ENCODE measurements at regions not wholly inside any gene's neighbourhood (a gene's known extent, or its start where the extent isn't known, plus 50 kb on each side); places are given as distances from the start of the nearest gene placed in this dataset.
A peak's percentile ranks its signal among the peaks of the same experiment; 100 is the strongest.

GRCh38 chr7:124263232-124263827 is 230.5 kb upstream of the TMEM229A start:
- no peaks in the 10 kb centered on the region for H4K20me1 ChIP-seq (replicated peaks in 1 of 2; ENCODE audit: control insufficient read depth in 1 of 2, insufficient read depth in 2 of 2, low read length in 2 of 2)
- TF ChIP-seq BCL11A (IDR thresholded peaks at IDR 0.05; ENCODE audit: low read depth in 2 of 2, low read length in 2 of 2) = no peak
- TF ChIP-seq NRF1 (IDR thresholded peaks at IDR 0.05; ENCODE audit: low read depth, low read length) = no peak
- TF ChIP-seq JUND (IDR thresholded peaks at IDR 0.05; ENCODE audit: low read length) = peak; percentile 88
- no peak for TF ChIP-seq SP1 (IDR thresholded peaks at IDR 0.05; ENCODE audit: low read depth, low read length)
- TF ChIP-seq CTCF (IDR thresholded peaks at IDR 0.05; ENCODE audit: control extremely low read depth in 1 of 3, insufficient read depth in 1 of 3, low read depth in 1 of 3, low read length in 3 of 3) = no peak
- peak in 1 of 2 experiments; percentile 9; a peak in 1 of 4 replicates for TF ChIP-seq RAD21 (IDR thresholded peaks at IDR 0.05 in 1 of 2, conservative IDR thresholded peaks at IDR 0.05 in 1 of 2; ENCODE audit: low read depth in 2 of 2, low read length in 2 of 2)
- TF ChIP-seq CBX8 (IDR thresholded peaks at IDR 0.05; ENCODE audit: borderline replicate concordance, low read depth, low read length) = no peak
- TF ChIP-seq SAP30 (IDR thresholded peaks at IDR 0.05; ENCODE audit: insufficient read depth, insufficient replicate concordance, low read length) = no peak
- no peak for TF ChIP-seq TAF7 (optimal IDR thresholded peaks at IDR 0.05; ENCODE audit: borderline replicate concordance, low read depth, low read length)
- peak; percentile 60; the same call in 1 of the 2 replicates for TF ChIP-seq POLR2AphosphoS5 (IDR thresholded peaks at IDR 0.05; ENCODE audit: low read depth, low read length)

More at GRCh38 chr7:124263232-124263827, 230.5 kb upstream of the TMEM229A start:
- no peaks in the 10 kb centered on the region for H3K9me3 ChIP-seq (ENCODE audit: insufficient read depth in 2 of 2, low read depth in 1 of 2, low read length in 1 of 2)
- no peak overlapping the region for H2BK5ac ChIP-seq (ENCODE audit: low read depth, low read length)
- no peaks in the 10 kb centered on the region for H3K79me2 ChIP-seq (ENCODE audit: control insufficient read depth in 1 of 2, insufficient read depth in 2 of 2, low read length in 2 of 2)
- H3K4me3 ChIP-seq (ENCODE audit: extremely low read depth in 1 of 4, insufficient read depth in 2 of 4, low read depth in 3 of 4, low read length in 4 of 4) = no peak overlapping the region
- peak overlapping the region; percentile 60; the same call in 1 of the 2 replicates for H2BK12ac ChIP-seq (ENCODE audit: low read depth, low read length)
- H4K8ac ChIP-seq (ENCODE audit: extremely low read depth, insufficient read depth, low read length) = no peak overlapping the region
- 64% methylated on average over 4 of the region's 4 CpGs; no CpG with 5 or more reads in 1 of the 2 experiments for WGBS, 2 experiments (ENCODE audit: extremely low coverage in 1 of 2, insufficient coverage in 1 of 2, insufficient read length in 1 of 2, insufficient replicate concordance in 2 of 2, low coverage in 1 of 2, low lambda C conversion rate in 2 of 2, missing lambda C conversion rate in 1 of 2)
- peak overlapping the region in 1 of 2 experiments; percentile 33; a peak in 2 of 4 replicates for H3K4me2 ChIP-seq (ENCODE audit: insufficient read depth in 1 of 2, low read depth in 2 of 2, low read length in 2 of 2)
- peak overlapping the region; percentile 3; the same call in 1 of the 2 replicates for H3K18ac ChIP-seq (ENCODE audit: extremely low read depth, low read length)
- H3K23me2 ChIP-seq (ENCODE audit: low read depth, low read length) = no peaks in the 10 kb centered on the region
- no peak overlapping the region for H2BK120ac ChIP-seq (replicated peaks; ENCODE audit: low read depth, low read length)
- H3K27me3 ChIP-seq (replicated peaks in 1 of 4; ENCODE audit: control insufficient read depth in 3 of 4, extremely low read depth in 1 of 4, insufficient read depth in 3 of 4, low read length in 3 of 4) = peaks cover 0 to 1% (median 0%) of the 10 kb centered on the region in 4 experiments; a peak in 4 of 7 replicates
- no peak overlapping the region for H4K91ac ChIP-seq (replicated peaks; ENCODE audit: insufficient read length, low read length)
- no peak overlapping the region for H3K4ac ChIP-seq (replicated peaks; ENCODE audit: insufficient read length, low read depth, low read length)
- no peak overlapping the region for H2AFZ ChIP-seq (ENCODE audit: low read length)
- H3K14ac ChIP-seq (ENCODE audit: insufficient read length) = no peak overlapping the region
- peak overlapping the region; percentile 21 for H4K5ac ChIP-seq (ENCODE audit: insufficient read length, low read depth, low read length)
- H3K27ac ChIP-seq (ENCODE audit: low read depth, low read length) = no peak overlapping the region
- no peaks in the 10 kb centered on the region for H3K79me1 ChIP-seq (ENCODE audit: low read depth, low read length)
- no peak for DNase-seq (ENCODE audit: low read depth in 1 of 2, low spot score in 2 of 2)
- no peak overlapping the region for H3K9ac ChIP-seq (replicated peaks in 1 of 4; ENCODE audit: extremely low read depth in 1 of 4, low read depth in 3 of 4, low read length in 3 of 4)
- no peaks in the 10 kb centered on the region for H3K36me3 ChIP-seq (ENCODE audit: control insufficient read depth in 2 of 4, insufficient read depth in 4 of 4, low read length in 3 of 4)
- ChIA-PET CTCF (ENCODE audit: partially characterized antibody) (interaction anchor here (0.9 to 4.9 kb wide), 4 partner anchors 12 to 108 kb away, joined by 3 to 35 read pairs (median 3); no protein-coding TSS in a partner anchor), POLR2A (ENCODE audit: partially characterized antibody) (interaction anchor here (0.7 to 1.3 kb wide), 3 partner anchors 10 to 510 kb away, joined by 3 to 5 read pairs (median 4); no protein-coding TSS in a partner anchor)
- no peak overlapping the region for H2BK20ac ChIP-seq (ENCODE audit: low read length)
- H3K4me1 ChIP-seq (replicated peaks in 1 of 4; ENCODE audit: control insufficient read depth in 3 of 4, insufficient read depth in 4 of 4, low read length in 3 of 4) = peaks cover 3 to 10% (median 8%) of the 10 kb centered on the region in 4 experiments; a peak in 5 of 7 replicates
- no peak overlapping the region for H3K56ac ChIP-seq (replicated peaks; ENCODE audit: insufficient read length, low read depth, low read length)
- peak; percentile 81 for FAIRE-seq
- no peak overlapping the region for H3K23ac ChIP-seq (ENCODE audit: insufficient read length)
- H2BK15ac ChIP-seq (ENCODE audit: low read length) = no peak overlapping the region
- no peak overlapping the region for H2AK5ac ChIP-seq (ENCODE audit: low read depth, low read length)
